ENCODE measurements at regions not wholly inside any gene's neighbourhood (a gene's known extent, or its start where the extent isn't known, plus 50 kb on each side); places are given as distances from the start of the nearest gene placed in this dataset.
A peak's percentile ranks its signal among the peaks of the same experiment; 100 is the strongest.
"Not testable (repeated sequence)": the region's sequence is repeated elsewhere in the genome, so short reads cannot be mapped to it uniquely, and the experiment has no call there.

DNA sequence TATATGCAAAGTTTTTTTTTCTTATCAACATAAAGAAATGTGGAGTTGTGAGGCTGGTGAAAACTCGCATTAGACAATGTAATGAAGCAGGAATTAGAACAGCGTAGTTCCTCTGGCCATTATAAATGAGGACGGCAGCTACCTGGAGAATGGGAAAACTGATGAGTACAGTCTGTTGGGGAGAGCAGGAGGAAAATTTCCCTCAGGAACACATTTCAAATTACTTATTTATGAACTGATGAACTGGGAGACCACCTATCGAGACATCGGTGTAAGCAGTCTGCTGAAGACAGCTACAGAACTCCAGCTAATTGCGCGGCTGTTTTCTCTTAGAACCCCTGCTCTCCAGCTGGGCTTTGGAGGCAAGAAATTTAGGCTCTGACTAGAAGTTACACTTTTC is 343.9 kb upstream of the CLINT1 start:
- DNase-seq (ENCODE audit: low read depth), result no peak

DNA sequence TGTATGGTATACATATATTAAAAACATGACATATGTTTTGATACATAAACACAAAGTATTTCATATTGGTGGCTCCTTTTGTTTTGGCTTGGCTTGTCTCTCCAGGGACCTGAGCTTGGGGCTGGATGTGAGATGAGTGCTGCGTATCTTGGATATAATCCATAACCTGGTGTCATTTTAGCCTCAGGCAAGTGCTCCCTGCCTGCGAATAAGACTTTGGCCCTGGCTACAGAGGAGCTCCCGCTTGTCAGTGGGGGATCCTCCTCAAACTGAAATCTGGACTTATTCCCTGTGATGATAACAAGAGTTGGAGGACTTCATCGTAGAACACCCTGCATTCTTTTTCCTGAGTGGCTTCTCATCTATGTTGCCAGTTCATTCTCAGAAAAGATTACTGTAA is 341.7 kb upstream of the CLINT1 start:
- no peak for DNase-seq (ENCODE audit: low read depth)

GRCh38 chr5:158198636-158199035 is 339.7 kb upstream of the CLINT1 start:
- DNase-seq (ENCODE audit: low read depth), result no peak

GRCh38 chr5:158195416-158196210 is 336.7 kb upstream of the CLINT1 start:
- no peak for DNase-seq (ENCODE audit: low read depth)

DNA sequence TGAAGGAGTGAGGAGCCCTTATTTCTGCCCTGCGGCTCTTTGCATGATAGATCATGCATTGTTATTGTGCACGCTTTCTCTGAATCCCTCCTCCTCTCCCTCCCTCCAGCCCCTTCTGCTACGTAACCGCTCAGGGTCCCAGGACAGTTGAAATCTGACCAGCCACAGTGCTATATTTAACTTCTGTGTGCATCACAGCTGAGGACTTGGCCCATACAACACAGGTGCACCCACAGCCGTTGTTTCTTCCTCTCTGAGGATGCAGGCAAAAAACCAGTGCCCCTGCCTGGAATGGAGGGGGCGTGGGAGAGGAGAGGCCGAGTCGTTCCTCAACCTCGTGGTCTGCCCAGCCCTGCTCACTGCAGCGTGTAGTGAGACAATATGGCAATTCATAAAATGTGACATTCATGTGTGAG is 335.6 kb upstream of the CLINT1 start:
- no peak for DNase-seq (ENCODE audit: low read depth)

- not testable (repeated sequence) for DNase-seq (ENCODE audit: low read depth)
Measured at GRCh38 chr5:158193395-158193794, 334.4 kb upstream of the CLINT1 start.

- DNase-seq (ENCODE audit: low read depth), result no peak
Measured at GRCh38 chr5:158180407-158180806, 321.5 kb upstream of the CLINT1 start.

DNA sequence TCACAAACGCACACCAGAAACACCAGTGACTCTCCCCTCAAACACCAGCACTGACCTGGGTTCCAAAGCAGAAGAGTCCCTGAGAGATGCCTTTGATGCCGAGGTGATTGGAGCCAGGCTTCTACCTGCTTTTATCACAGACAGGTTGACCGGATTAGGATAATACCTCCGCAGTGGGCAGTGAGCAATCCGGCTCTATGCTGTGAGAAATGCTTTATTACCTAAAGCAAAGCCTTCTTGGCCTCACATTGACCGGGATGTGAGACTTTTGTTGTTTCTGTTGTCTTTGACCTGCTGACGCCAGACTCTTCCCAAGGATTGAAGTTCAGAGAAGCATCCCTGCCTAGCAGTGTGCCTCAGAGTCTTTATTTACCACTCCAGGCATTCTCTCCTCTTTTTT is 320.3 kb upstream of the CLINT1 start:
- no peak for DNase-seq (ENCODE audit: low read depth)

GRCh38 chr5:158178535-158178934 is 319.6 kb upstream of the CLINT1 start:
- DNase-seq (ENCODE audit: low read depth), result no peak

DNA sequence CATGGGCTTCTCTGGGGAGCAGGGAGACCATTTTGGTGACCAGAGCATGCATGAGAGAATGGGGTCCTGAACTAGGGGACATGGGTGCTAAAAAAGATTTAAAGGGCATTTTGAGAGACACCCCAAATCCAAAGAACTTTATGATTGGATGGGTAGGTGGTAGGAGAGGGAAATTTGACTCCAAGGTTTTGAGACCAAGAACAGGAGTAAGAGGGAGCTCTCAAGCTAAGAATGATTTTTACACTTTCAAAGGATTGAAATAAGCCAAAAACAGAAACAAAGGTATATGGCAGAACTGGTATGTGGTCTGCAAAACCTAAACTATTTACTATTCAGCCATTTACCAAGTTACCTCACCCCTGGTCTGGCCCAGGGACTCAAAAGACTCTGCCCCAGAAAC is 318.2 kb upstream of the CLINT1 start:
- no peak for DNase-seq (ENCODE audit: low read depth)

- DNase-seq (ENCODE audit: low read depth), result no peak
Measured at GRCh38 chr5:158175934-158176481, 317.1 kb upstream of the CLINT1 start.

- peak; percentile 31 for DNase-seq (ENCODE audit: low read depth)
Measured at GRCh38 chr5:158174918-158175851, 316.2 kb upstream of the CLINT1 start.

DNA sequence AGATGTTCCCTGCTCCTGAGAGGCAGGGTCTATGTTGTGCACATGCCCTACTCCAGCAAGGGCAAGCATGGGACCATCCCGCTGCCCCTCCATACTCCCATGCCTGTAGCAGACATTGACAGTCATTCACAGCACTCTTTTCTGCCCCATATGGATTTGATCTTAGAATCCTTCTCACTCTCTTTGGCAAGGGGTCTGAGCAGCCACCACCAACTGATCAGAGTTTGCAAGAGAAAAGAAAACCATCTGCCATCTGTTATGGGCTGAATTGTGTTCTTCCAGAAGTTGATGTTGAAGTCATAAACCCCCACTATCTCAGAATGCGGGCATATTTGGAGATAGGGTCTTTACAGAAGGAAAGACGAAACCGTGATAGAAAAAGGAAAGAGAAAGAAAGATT is 315.1 kb upstream of the CLINT1 start:
- no peak for DNase-seq (ENCODE audit: low read depth)

- no peak for DNase-seq (ENCODE audit: low read depth)
Measured at GRCh38 chr5:158172005-158172404, 313.1 kb upstream of the CLINT1 start.

- DNase-seq (ENCODE audit: low read depth), result no peak
Measured at GRCh38 chr5:158170534-158170933, 311.6 kb upstream of the CLINT1 start.

DNA sequence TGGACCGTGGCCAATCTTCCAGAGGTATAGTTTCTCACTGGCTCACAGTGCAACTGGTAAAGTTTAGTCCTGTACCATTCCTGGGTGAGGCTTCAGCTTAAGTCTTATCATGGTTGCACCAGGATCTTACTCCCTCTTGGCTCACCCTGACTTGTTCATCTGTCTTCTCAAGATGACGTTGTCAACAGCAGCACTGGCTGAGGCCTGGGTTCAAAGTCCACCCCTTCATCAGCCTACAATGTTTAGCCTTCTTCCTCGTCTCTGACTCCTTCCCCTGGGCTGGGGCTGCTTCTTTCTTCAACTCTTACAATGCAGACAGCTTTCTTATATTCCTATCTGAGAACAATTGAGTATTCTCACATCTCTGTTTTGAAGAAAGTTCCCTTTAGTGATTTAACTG is 311.1 kb upstream of the CLINT1 start:
- no peak for DNase-seq (ENCODE audit: low read depth)

DNA sequence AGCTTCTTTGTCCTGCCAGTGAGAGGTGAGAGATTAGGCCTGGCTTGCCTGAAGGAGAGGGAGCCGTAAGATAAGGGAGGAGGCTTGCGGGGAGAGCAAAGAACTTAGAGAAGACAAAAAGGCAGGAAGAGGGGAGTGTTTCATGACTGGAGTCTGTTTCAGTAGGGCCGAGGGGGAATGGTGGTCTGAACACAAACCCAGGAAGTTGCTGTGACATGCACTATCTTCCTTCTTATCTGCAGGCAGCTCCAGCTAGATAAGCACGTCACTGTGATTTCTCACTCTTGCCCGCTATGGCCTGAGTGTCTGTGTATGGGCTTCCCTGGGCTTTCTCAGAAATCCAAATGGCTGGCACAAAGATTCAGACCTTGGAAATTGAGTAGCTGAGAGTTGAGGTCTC is 307.5 kb upstream of the CLINT1 start:
- no peak for DNase-seq (ENCODE audit: low read depth)

- no peak for DNase-seq (ENCODE audit: low read depth)
Measured at GRCh38 chr5:158165647-158166046, 306.7 kb upstream of the CLINT1 start.

DNA sequence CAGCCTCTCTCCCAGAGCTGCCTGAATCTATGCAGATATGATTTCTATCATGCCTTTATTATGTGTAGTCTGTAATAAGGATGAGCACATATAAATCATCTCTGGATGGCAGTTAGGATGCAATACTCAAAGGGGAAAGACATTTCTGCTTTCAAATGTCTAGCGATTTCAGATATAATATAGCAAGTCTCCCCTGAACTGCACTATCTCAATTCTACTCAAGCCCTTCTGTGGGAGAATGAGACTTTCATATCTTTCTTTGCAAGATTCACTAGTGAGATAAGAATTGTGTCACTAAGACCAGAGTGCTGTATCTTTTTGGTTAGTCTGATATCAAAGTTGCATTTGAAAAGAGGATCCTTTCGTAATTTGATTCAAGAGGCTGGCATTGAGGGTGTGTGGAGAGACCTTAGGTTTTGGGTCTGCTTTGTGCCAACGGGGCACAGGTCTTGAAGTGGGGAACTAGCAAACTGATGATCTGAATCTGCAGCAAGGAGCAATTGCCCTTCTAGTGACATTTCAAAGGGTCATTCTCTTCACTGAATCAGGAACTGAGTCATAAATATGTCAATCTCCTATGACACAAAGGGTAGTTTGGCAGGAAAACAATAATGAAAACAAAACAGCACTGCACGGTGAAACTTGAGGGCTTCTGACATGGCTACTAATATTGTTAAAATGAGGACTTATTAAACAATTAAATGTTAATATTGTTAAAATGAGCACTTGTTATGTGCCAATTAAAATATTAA is 305.5 kb upstream of the CLINT1 start:
- DNase-seq (ENCODE audit: low read depth), result no peak

- no peak for DNase-seq (ENCODE audit: low read depth)
Measured at GRCh38 chr5:158163451-158164295, 304.7 kb upstream of the CLINT1 start.

GRCh38 chr5:158162479-158163034 is 303.6 kb upstream of the CLINT1 start:
- DNase-seq (ENCODE audit: low read depth), result no peak
